ENCODE measurements at regions not wholly inside any gene's neighbourhood (a gene's known extent, or its start where the extent isn't known, plus 50 kb on each side); places are given as distances from the start of the nearest gene placed in this dataset.

DNA sequence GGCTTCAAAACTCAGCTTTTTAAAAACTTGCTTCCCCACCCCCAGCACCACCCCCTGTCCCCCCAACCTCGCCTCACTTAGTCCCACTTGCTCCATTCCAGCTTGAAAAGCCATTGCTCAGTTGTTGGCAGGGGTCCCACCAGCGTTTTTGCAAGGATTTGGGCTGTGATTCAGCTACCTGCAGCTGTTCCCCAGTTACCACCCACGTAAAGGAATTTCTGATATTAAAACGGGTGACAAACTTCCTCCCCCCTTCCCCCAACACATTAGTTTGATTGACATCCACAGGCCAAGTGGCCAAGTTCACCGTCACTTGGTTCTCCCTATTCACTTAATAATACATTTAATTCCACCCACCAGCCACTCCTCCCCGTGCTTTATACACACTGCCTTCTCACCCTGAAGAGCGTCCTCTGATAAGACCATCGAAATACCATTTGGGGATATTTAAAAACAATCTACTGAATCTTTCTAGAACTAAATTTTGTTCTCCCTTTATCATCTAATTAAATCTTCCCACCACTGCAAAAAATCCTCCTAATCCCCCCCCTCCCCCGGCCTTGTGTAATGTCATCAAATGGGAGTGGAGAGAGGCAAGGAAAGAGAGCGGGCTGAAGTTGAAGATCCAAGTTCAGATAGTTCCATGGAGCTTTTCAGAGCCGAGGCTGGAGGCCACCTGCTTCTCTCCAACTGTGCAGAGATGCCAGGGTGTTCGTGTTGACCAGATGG, 55.1 kb downstream of the SOX9 start:
- no peak overlapping the region for H3K27ac ChIP-seq (ENCODE audit: low read depth, low read length)

GRCh38 chr17:72176516-72176851, 55.7 kb downstream of the SOX9 start:
- 98% methylated on average over 3 of the region's 3 CpGs for WGBS
- H3K4me1 ChIP-seq (ENCODE audit: insufficient read depth, low read length) = peaks cover 25% of the 10 kb centered on the region
- no peaks in the 10 kb centered on the region for H3K9me3 ChIP-seq (ENCODE audit: insufficient read depth, low read depth, low read length)

More for the DNA sequence above, 55.1 kb downstream of the SOX9 start:
- Histone ChIP-seq H3K4me3 (ENCODE audit: low read length) (no peak overlapping the region), H3K9ac (ENCODE audit: low read depth, low read length) (no peak overlapping the region), H3K4me1 (ENCODE audit: insufficient read depth, low read length) (peaks cover 25% of the 10 kb centered on the region), H3K27me3 (ENCODE audit: insufficient read depth, low read length) (no peaks in the 10 kb centered on the region), H3K36me3 (ENCODE audit: insufficient read depth, low read length) (no peaks in the 10 kb centered on the region), H3K9me3 (ENCODE audit: insufficient read depth, low read depth, low read length) (no peaks in the 10 kb centered on the region)
- 81% methylated on average over 12 of the region's 12 CpGs for WGBS

GRCh38 chr17:72176951-72177660, 56.3 kb downstream of the SOX9 start:
- H3K36me3 ChIP-seq (ENCODE audit: insufficient read depth, low read length) = no peaks in the 10 kb centered on the region
- no peaks in the 10 kb centered on the region for H3K27me3 ChIP-seq (ENCODE audit: insufficient read depth, low read length)
- no peaks in the 10 kb centered on the region for H3K9me3 ChIP-seq (ENCODE audit: insufficient read depth, low read depth, low read length)
- peaks cover 26% of the 10 kb centered on the region for H3K4me1 ChIP-seq (ENCODE audit: insufficient read depth, low read length)
- no peak overlapping the region for H3K9ac ChIP-seq (ENCODE audit: low read depth, low read length)
- H3K27ac ChIP-seq (ENCODE audit: low read depth, low read length) = no peak overlapping the region
- no peak overlapping the region for H3K4me3 ChIP-seq (ENCODE audit: low read length)
- 82% methylated on average over 7 of the region's 8 CpGs for WGBS

More at GRCh38 chr17:72176516-72176851, 55.7 kb downstream of the SOX9 start:
- H3K27me3 ChIP-seq (ENCODE audit: insufficient read depth, low read length) = no peaks in the 10 kb centered on the region
- H3K36me3 ChIP-seq (ENCODE audit: insufficient read depth, low read length) = no peaks in the 10 kb centered on the region
- no peak overlapping the region for H3K27ac ChIP-seq (ENCODE audit: low read depth, low read length)
- no peak overlapping the region for H3K4me3 ChIP-seq (ENCODE audit: low read length)
- H3K9ac ChIP-seq (ENCODE audit: low read depth, low read length) = no peak overlapping the region

- Histone ChIP-seq H3K9ac (ENCODE audit: low read depth, low read length) (no peak overlapping the region), H3K4me3 (ENCODE audit: low read length) (no peak overlapping the region), H3K4me1 (ENCODE audit: insufficient read depth, low read length) (peaks cover 29% of the 10 kb centered on the region), H3K27me3 (ENCODE audit: insufficient read depth, low read length) (no peaks in the 10 kb centered on the region), H3K9me3 (ENCODE audit: insufficient read depth, low read depth, low read length) (no peaks in the 10 kb centered on the region), H3K36me3 (ENCODE audit: insufficient read depth, low read length) (no peaks in the 10 kb centered on the region), H3K27ac (ENCODE audit: low read depth, low read length) (no peak overlapping the region)
- WGBS = 88% methylated on average over 2 of the region's 2 CpGs
Observed at GRCh38 chr17:72177738-72178137, 56.9 kb downstream of the SOX9 start.

- Histone ChIP-seq H3K9ac (ENCODE audit: low read depth, low read length) (no peak overlapping the region), H3K27ac (ENCODE audit: low read depth, low read length) (peak overlapping the region; percentile 48; the same call in 1 of the 2 replicates), H3K9me3 (ENCODE audit: insufficient read depth, low read depth, low read length) (no peaks in the 10 kb centered on the region), H3K36me3 (ENCODE audit: insufficient read depth, low read length) (no peaks in the 10 kb centered on the region), H3K4me3 (ENCODE audit: low read length) (no peak overlapping the region), H3K4me1 (ENCODE audit: insufficient read depth, low read length) (peaks cover 16% of the 10 kb centered on the region), H3K27me3 (ENCODE audit: insufficient read depth, low read length) (no peaks in the 10 kb centered on the region)
- 48% methylated on average over 2 of the region's 2 CpGs for WGBS
Observed at GRCh38 chr17:72182371-72182873, 61.6 kb downstream of the SOX9 start.

DNA sequence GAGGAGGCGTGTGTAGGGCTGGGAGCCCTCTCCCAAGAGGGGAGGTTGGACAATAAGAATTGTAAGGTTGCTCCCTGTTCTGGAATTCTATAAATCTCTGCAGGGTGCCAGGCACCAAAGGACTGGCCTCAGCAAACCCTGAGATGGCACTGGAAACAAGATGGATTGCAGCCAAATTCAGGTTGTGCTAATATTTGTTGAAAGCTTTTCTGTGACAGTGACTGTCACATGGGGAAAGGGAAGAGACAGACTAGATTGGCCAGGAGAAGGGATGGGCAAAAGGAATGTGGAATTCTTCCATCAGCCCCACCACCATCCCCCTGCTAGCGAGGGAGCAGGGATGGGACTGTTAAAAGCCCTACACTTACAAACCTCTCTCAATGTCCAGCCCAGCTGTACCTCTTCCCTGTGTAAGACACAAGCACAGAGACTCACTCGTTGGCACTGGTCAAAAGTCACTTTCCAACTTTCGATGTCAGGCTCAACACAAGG, 62.4 kb downstream of the SOX9 start:
- Histone ChIP-seq H3K9ac (ENCODE audit: low read depth, low read length) (no peak overlapping the region), H3K36me3 (ENCODE audit: insufficient read depth, low read length) (no peaks in the 10 kb centered on the region), H3K4me3 (ENCODE audit: low read length) (no peak overlapping the region), H3K4me1 (ENCODE audit: insufficient read depth, low read length) (peaks cover 16% of the 10 kb centered on the region), H3K27me3 (ENCODE audit: insufficient read depth, low read length) (no peaks in the 10 kb centered on the region), H3K9me3 (ENCODE audit: insufficient read depth, low read depth, low read length) (no peaks in the 10 kb centered on the region), H3K27ac (ENCODE audit: low read depth, low read length) (no peak overlapping the region)
- WGBS = 91% methylated on average over 4 of the region's 4 CpGs

- H3K27ac ChIP-seq (ENCODE audit: low read depth, low read length) = no peak overlapping the region
- H3K9me3 ChIP-seq (ENCODE audit: insufficient read depth, low read depth, low read length) = no peaks in the 10 kb centered on the region
- H3K4me3 ChIP-seq (ENCODE audit: low read length) = no peak overlapping the region
- peaks cover 16% of the 10 kb centered on the region for H3K4me1 ChIP-seq (ENCODE audit: insufficient read depth, low read length)
- no peaks in the 10 kb centered on the region for H3K36me3 ChIP-seq (ENCODE audit: insufficient read depth, low read length)
- H3K27me3 ChIP-seq (ENCODE audit: insufficient read depth, low read length) = no peaks in the 10 kb centered on the region
- 98% methylated on average over 4 of the region's 6 CpGs for WGBS
- H3K9ac ChIP-seq (ENCODE audit: low read depth, low read length) = no peak overlapping the region
Observed at GRCh38 chr17:72184805-72185204, 64.0 kb downstream of the SOX9 start.

- peaks cover 16% of the 10 kb centered on the region for H3K4me1 ChIP-seq (ENCODE audit: insufficient read depth, low read length)
- WGBS = 86% methylated on average over 7 of the region's 8 CpGs
- H3K9me3 ChIP-seq (ENCODE audit: insufficient read depth, low read depth, low read length) = no peaks in the 10 kb centered on the region
- H3K9ac ChIP-seq (ENCODE audit: low read depth, low read length) = no peak overlapping the region
- H3K36me3 ChIP-seq (ENCODE audit: insufficient read depth, low read length) = no peaks in the 10 kb centered on the region
- H3K27me3 ChIP-seq (ENCODE audit: insufficient read depth, low read length) = no peaks in the 10 kb centered on the region
- no peak overlapping the region for H3K4me3 ChIP-seq (ENCODE audit: low read length)
- no peak overlapping the region for H3K27ac ChIP-seq (ENCODE audit: low read depth, low read length)
Observed at GRCh38 chr17:72185564-72185963, 64.7 kb downstream of the SOX9 start.

GRCh38 chr17:72187556-72187955, 66.7 kb downstream of the SOX9 start:
- H3K4me1 ChIP-seq (ENCODE audit: insufficient read depth, low read length) = peaks cover 6% of the 10 kb centered on the region
- H3K27me3 ChIP-seq (ENCODE audit: insufficient read depth, low read length) = no peaks in the 10 kb centered on the region
- no peaks in the 10 kb centered on the region for H3K9me3 ChIP-seq (ENCODE audit: insufficient read depth, low read depth, low read length)
- no peaks in the 10 kb centered on the region for H3K36me3 ChIP-seq (ENCODE audit: insufficient read depth, low read length)
- no peak overlapping the region for H3K9ac ChIP-seq (ENCODE audit: low read depth, low read length)
- no peak overlapping the region for H3K27ac ChIP-seq (ENCODE audit: low read depth, low read length)
- WGBS = 86% methylated on average over 8 of the region's 8 CpGs
- no peak overlapping the region for H3K4me3 ChIP-seq (ENCODE audit: low read length)

GRCh38 chr17:72188801-72189200, 68.0 kb downstream of the SOX9 start:
- Histone ChIP-seq H3K4me1 (ENCODE audit: insufficient read depth, low read length) (0 out of 2 replicates have a peak, but pooled peaks cover 6% of the 10 kb centered on the region), H3K27me3 (ENCODE audit: insufficient read depth, low read length) (no peaks in the 10 kb centered on the region)
- 98% methylated on average over 2 of the region's 2 CpGs for WGBS

DNA sequence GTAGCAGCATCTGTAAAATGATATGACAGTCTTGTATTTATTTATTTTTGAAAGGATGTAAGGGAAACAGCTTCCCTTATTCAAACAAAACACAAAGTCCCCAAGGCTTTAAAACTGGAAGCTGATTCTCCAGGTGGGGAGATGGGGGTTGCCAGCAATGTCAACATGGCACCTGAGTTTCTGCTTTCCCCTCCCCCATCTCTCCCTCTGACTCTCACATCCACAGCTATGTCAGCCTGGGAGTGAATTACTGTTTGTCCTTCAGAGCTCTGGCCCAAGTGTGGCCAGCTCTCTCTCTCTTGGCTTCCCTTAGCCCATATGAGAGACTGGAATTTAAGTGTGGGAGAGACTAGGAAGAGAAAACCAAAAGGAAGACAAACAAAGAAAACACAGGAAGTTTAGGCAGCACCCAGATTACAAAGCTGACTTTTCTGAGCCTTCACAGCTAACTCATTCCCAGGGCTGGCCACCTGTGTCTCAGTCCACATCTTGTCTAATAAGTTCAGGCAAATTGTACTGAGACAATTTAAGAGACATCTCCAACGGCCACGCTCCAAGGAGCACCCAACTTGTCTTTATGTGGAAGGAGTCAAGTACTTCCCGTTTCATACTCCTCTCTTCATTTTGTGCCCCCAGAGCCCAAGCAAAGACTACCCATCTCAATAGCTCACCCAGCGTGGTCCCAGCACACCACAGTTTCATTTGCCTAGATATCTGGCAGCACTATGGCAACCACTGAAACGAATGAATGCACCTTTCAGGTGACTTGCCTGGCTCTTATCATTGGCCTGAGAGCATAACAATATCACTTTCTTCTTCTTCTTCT, 69.2 kb downstream of the SOX9 start:
- no peaks in the 10 kb centered on the region for H3K27me3 ChIP-seq (ENCODE audit: insufficient read depth, low read length)
- 0 out of 2 replicates have a peak, but pooled peaks cover 6% of the 10 kb centered on the region for H3K4me1 ChIP-seq (ENCODE audit: insufficient read depth, low read length)
- H3K9me3 ChIP-seq (ENCODE audit: insufficient read depth, low read depth, low read length) = no peaks in the 10 kb centered on the region
- H3K4me3 ChIP-seq (ENCODE audit: low read length) = no peak overlapping the region
- 91% methylated on average over 5 of the region's 5 CpGs for WGBS
- no peaks in the 10 kb centered on the region for H3K36me3 ChIP-seq (ENCODE audit: insufficient read depth, low read length)
- no peak overlapping the region for H3K27ac ChIP-seq (ENCODE audit: low read depth, low read length)
- no peak overlapping the region for H3K9ac ChIP-seq (ENCODE audit: low read depth, low read length)

More at GRCh38 chr17:72188801-72189200, 68.0 kb downstream of the SOX9 start:
- Histone ChIP-seq H3K36me3 (ENCODE audit: insufficient read depth, low read length) (no peaks in the 10 kb centered on the region), H3K4me3 (ENCODE audit: low read length) (no peak overlapping the region), H3K9ac (ENCODE audit: low read depth, low read length) (no peak overlapping the region), H3K27ac (ENCODE audit: low read depth, low read length) (no peak overlapping the region), H3K9me3 (ENCODE audit: insufficient read depth, low read depth, low read length) (no peaks in the 10 kb centered on the region)

Measured in HUES64 (cell line).